K562 (cell line): ENCODE measurements at regions not wholly inside any gene's neighbourhood (a gene's known extent, or its start where the extent isn't known, plus 50 kb on each side); places are given as distances from the start of the nearest gene placed in this dataset.

Experiments
- ATAC-seq: fragments of 200-7000 bp; cut with Tn5 transposase; 3 replicates; pipeline ENCODE4 v1.9.1; 2020; ENCODE audit warnings: moderate library complexity
- BruUV-seq: library from RNA; stranded (reverse); fragments of 400-500 nt; replicated peaks from 2 replicates; lab custom pipeline; 2021; lab: Mats Ljungman, UMichigan
- CTCF ChIA-PET: fragments of 300-600 bp; formaldehyde crosslinking; extraction: SDS; loops from one replicate; lab custom pipeline; 2021; ENCODE audit warnings: low intra/inter-chr PET ratio; lab: Yijun Ruan, JAX
- POLR2A ChIA-PET: fragments of 300-600, 350-650 bp; sonication (Branson Sonifier 250); formaldehyde crosslinking; extraction: SDS; loops from one replicate; lab custom pipeline; 2021; ENCODE audit warnings: antibody characterized with exemption, inconsistent platforms; lab: Yijun Ruan, JAX
- DNase-seq, 4 experiments: peaks; one replicate each; pipeline versions ENCODE4 v3.0.0 to v3.0.0-alpha.2; 2011 to 2018; ENCODE audit warnings: low spot score in 3 of 4, mixed read lengths in 3 of 4; ENCODE audit errors: extremely low read depth in 1 of 4
- FAIRE-seq: peaks from 2 replicates; lab custom pipeline; 2011; peaks lifted over from hg19 to GRCh38; lab: Jason Lieb, UNC
- H2AFZ ChIP-seq: 2 replicates; pipeline ENCODE4 v1.6.0; 2011; ENCODE audit warnings: low read depth, low read length, control low read depth, inconsistent platforms
- H3K27ac ChIP-seq: fragments of 200-600 bp; 3 replicates; pipeline ENCODE4 v1.8.0; 2011; ENCODE audit warnings: low read depth, mild to moderate bottlenecking, control low read depth, inconsistent platforms, low read length, moderate library complexity, mixed read lengths; ENCODE audit errors: extremely low read depth
- H3K27me3 ChIP-seq, 2 experiments: fragments of 300-600 bp in 1 of 2; 2 replicates in 1 of 2; 3 replicates in 1 of 2; pipeline versions ENCODE4 v1.6.0 to v1.8.0; 2011; ENCODE audit warnings: inconsistent platforms in 2 of 2, low read length in 2 of 2, mild to moderate bottlenecking in 1 of 2, mixed read lengths in 1 of 2, moderate library complexity in 1 of 2; ENCODE audit not compliant: control insufficient read depth in 2 of 2, insufficient read depth in 2 of 2
- H3K36me3 ChIP-seq: fragments of 300-600 bp; 3 replicates; pipeline ENCODE4 v1.8.0; 2011; ENCODE audit warnings: mild to moderate bottlenecking, low read length, inconsistent platforms; ENCODE audit not compliant: control insufficient read depth, insufficient read depth
- H3K4me1 ChIP-seq, 2 experiments: fragments of 200-600 bp in 1 of 2; replicated peaks in 1 of 2; 2 replicates in 1 of 2; 3 replicates in 1 of 2; pipeline versions ENCODE4 v1.5.1 to v1.8.0; 2011; ENCODE audit warnings: inconsistent platforms in 2 of 2, low read length in 2 of 2, mild to moderate bottlenecking in 1 of 2, mixed read lengths in 1 of 2, moderate library complexity in 1 of 2; ENCODE audit not compliant: control insufficient read depth in 2 of 2, insufficient read depth in 2 of 2
- H3K4me2 ChIP-seq: 2 replicates; pipeline ENCODE4 v1.6.1; 2011; ENCODE audit warnings: low read length, control low read depth, inconsistent platforms, mixed read lengths; ENCODE audit not compliant: insufficient read depth
- H3K4me3 ChIP-seq: fragments of 200-600 bp; sonication (generic), shearing (Covaris generic); 2 replicates; pipeline ENCODE4 v1.5.1; 2016; ENCODE audit warnings: control low read depth, inconsistent platforms
- H3K79me2 ChIP-seq: fragments of 200-600 bp; 3 replicates; pipeline ENCODE4 v1.8.0; 2011; ENCODE audit warnings: low read length, inconsistent platforms; ENCODE audit not compliant: control insufficient read depth, insufficient read depth
- H3K9ac ChIP-seq, 2 experiments: 2 replicates each; pipeline versions ENCODE4 v1.6.0 to v1.6.1; 2011; ENCODE audit warnings: low read depth in 2 of 2, low read length in 2 of 2, control low read depth in 1 of 2, inconsistent platforms in 1 of 2, mild to moderate bottlenecking in 1 of 2, mixed read lengths in 1 of 2; ENCODE audit not compliant: insufficient read depth in 1 of 2
- H3K9me1 ChIP-seq: one replicate; pipeline ENCODE4 v1.6.0; 2011; ENCODE audit warnings: inconsistent platforms, mild to moderate bottlenecking, low read length, moderate library complexity; ENCODE audit not compliant: control insufficient read depth, insufficient read depth
- H3K9me3 ChIP-seq: replicated peaks from 2 replicates; pipeline ENCODE4 v1.5.1; 2011; ENCODE audit warnings: low read depth, low read length, inconsistent platforms; ENCODE audit not compliant: control insufficient read depth, insufficient read depth
- H4K20me1 ChIP-seq: replicated peaks from 2 replicates; pipeline ENCODE4 v1.6.1; 2011; ENCODE audit warnings: low read length, inconsistent platforms, mixed read lengths; ENCODE audit not compliant: control insufficient read depth, insufficient read depth
- CBX2 ChIP-seq: fragments of 200-600 bp; sonication (generic); IDR thresholded peaks from one replicate; pipeline ENCODE4 v1.6.1; 2012; ENCODE audit warnings: mild to moderate bottlenecking, low read length, inconsistent platforms; ENCODE audit not compliant: insufficient read depth, poor library complexity, severe bottlenecking
- CTBP1 ChIP-seq: fragments of 450-650 bp; IDR thresholded peaks from 2 replicates; pipeline ENCODE4 v1.6.1; 2016; ENCODE audit warnings: borderline replicate concordance
- FOXA3 ChIP-seq, 2 experiments: fragments of 450-650 bp in 1 of 2; sonication (generic) in 1 of 2; formaldehyde crosslinking; IDR thresholded peaks in 1 of 2; conservative IDR thresholded peaks in 1 of 2; 2 replicates each; pipeline versions ENCODE4 v1.4.0 to v1.8.0; 2020 to 2022; ENCODE audit warnings: mild to moderate bottlenecking in 2 of 2, missing genetic modification reagents in 1 of 2
- GTF2F1 ChIP-seq: IDR thresholded peaks from 2 replicates; pipeline ENCODE4 v1.6.1; 2011; ENCODE audit warnings: low read depth, low read length, improper control_type of control experiment
- KLF10 ChIP-seq: fragments of 250-450 bp; sonication (Bioruptor Pico); IDR thresholded peaks from 2 replicates; pipeline ENCODE4 v1.6.1; 2021; ENCODE audit warnings: matching md5 sums
- OTX1 ChIP-seq: fragments of 450-650 bp; formaldehyde crosslinking; IDR thresholded peaks from 2 replicates; pipeline ENCODE4 v1.4.0; 2022; ENCODE audit warnings: mild to moderate bottlenecking
- PHF20 ChIP-seq: fragments of 450-650 bp; IDR thresholded peaks from 2 replicates; pipeline ENCODE4 v1.6.1; 2018; ENCODE audit not compliant: partially characterized antibody
- SAFB ChIP-seq: fragments of 200-400 bp; formaldehyde crosslinking; IDR thresholded peaks from 2 replicates; pipeline ENCODE4 v1.6.1; 2017; ENCODE audit warnings: low read depth, low read length, borderline replicate concordance
- SMC3 ChIP-seq: conservative IDR thresholded peaks from 2 replicates; pipeline ENCODE4 v1.6.1; 2011; ENCODE audit warnings: low read depth, low read length, improper control_type of control experiment; ENCODE audit not compliant: insufficient read depth
- ZNF174 ChIP-seq: fragments of 250-450 bp; sonication (Bioruptor Pico); IDR thresholded peaks from 2 replicates; pipeline ENCODE4 v1.4.0; 2020; ENCODE audit warnings: mild to moderate bottlenecking
- ZNF274 ChIP-seq: IDR thresholded peaks from 2 replicates; pipeline ENCODE4 v1.6.1; 2011; ENCODE audit warnings: low read depth, mild to moderate bottlenecking, low read length, moderate library complexity, borderline replicate concordance
- ZNF311 ChIP-seq: fragments of 250-450 bp; sonication (Bioruptor Pico); IDR thresholded peaks from 2 replicates; pipeline ENCODE4 v1.4.0; 2020; ENCODE audit warnings: mild to moderate bottlenecking, moderate library complexity
- ZNF785 ChIP-seq: fragments of 250-450 bp; sonication (Bioruptor Pico); IDR thresholded peaks from 2 replicates; pipeline ENCODE4 v1.4.0; 2020; ENCODE audit warnings: mild to moderate bottlenecking
- WGBS: fragments of 100-300 bp; shearing (Covaris generic); methylation state at CpG from one replicate; pipeline ENCODE4 v1.1.6; 2016; ENCODE audit warnings: low coverage, mixed read lengths; ENCODE audit not compliant: insufficient coverage; ENCODE audit errors: missing lambda C conversion rate; 5-methylcytosine and 5-hydroxymethylcytosine counted together
- in situ Hi-C: fragments of 300-500 bp; cut with MboI; formaldehyde crosslinking; loops from 4 replicates; pipeline ENCODE4 v1.15.0; 2018; ENCODE audit warnings: inconsistent platforms, mixed read lengths
- intact Hi-C: fragments of 100-400 bp; cut with micrococcal nuclease; formaldehyde crosslinking; loops from 2 replicates; pipeline ENCODE4 v1.14.2; 2022
- TF ChIP-seq, protein P1 (sequence below): sonication (generic); formaldehyde crosslinking; IDR thresholded peaks from 2 replicates; pipeline ENCODE4 v1.8.0; 2022; ENCODE audit warnings: mild to moderate bottlenecking, low read depth, missing genetic modification reagents
- TF ChIP-seq, protein P2 (sequence below): fragments of 250-450 bp; sonication (Bioruptor Pico); IDR thresholded peaks from 2 replicates; pipeline ENCODE4 v1.8.0; 2021; ENCODE audit warnings: borderline replicate concordance, mild to moderate bottlenecking, moderate library complexity; ENCODE audit not compliant: poor library complexity, severe bottlenecking
- TF ChIP-seq, protein P3 (sequence below): fragments of 450-650 bp; IDR thresholded peaks from 2 replicates; pipeline ENCODE4 v1.6.1; 2016; ENCODE audit warnings: mild to moderate bottlenecking

DNA sequence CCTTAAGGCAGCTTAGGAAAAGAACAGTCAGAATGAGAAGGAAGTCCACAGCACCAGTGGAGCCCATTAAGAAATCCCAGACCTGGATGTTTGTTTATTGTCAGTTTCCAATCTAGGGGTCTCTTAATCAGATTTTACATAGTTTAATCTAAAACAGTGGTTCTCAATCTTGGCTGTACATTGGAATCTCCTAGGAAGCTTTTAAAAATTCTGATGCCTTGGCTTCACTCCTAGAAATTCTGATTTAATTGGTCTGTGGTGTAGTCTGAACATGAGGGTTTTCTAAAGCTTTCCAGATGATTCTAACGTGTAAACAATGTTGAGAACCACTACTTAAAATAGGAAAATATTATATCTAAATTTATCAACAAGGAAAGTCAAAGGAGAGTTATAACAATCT, 56.6 kb upstream of the SPRED1 start (continued):
- TF ChIP-seq, protein P1, sequence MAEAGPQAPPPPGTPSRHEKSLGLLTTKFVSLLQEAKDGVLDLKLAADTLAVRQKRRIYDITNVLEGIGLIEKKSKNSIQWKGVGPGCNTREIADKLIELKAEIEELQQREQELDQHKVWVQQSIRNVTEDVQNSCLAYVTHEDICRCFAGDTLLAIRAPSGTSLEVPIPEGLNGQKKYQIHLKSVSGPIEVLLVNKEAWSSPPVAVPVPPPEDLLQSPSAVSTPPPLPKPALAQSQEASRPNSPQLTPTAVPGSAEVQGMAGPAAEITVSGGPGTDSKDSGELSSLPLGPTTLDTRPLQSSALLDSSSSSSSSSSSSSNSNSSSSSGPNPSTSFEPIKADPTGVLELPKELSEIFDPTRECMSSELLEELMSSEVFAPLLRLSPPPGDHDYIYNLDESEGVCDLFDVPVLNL (CRISPR knock-in tag): no peak
- no peak for TF ChIP-seq SMC3
- TF ChIP-seq ZNF174 (CRISPR knock-in tag): no peak
- TF ChIP-seq FOXA3 (CRISPR knock-in tag; conservative IDR thresholded peaks at IDR 0.05 in 1 of 2, IDR thresholded peaks at IDR 0.05 in 1 of 2): no peak
- TF ChIP-seq ZNF274: no peak
- no peak for TF ChIP-seq ZNF785 (CRISPR knock-in tag)
- no peak for TF ChIP-seq PHF20
- no peak for TF ChIP-seq CBX2
- TF ChIP-seq OTX1 (CRISPR knock-in tag): no peak

DNA sequence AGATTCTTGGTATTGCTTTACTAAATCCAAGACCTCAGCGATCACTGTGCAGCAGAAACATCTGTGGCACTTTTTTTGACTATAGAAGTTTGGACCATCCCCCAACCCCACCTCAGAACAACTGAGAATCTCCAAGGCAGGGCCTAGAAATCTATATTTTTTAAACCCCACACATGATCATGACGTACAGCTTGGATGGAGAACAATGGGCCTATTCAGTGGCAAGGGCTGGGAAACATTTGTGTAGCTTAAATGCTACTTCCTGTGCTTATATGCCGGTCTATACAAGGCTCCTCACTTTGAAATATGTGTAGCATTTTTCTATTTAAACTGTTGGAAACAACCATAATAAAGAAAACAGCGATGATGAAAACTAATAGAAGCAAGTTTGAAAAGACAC, 55.1 kb upstream of the SPRED1 start:
- no peak overlapping the region for H3K27ac ChIP-seq
- intact Hi-C loops: no loop called here
- FAIRE-seq: no peak

More for the DNA sequence above, 55.1 kb upstream of the SPRED1 start:
- Histone ChIP-seq H3K9me1 (no peaks in the 10 kb centered on the region), H3K27me3 (peaks cover 0 to 3% of the 10 kb centered on the region in 2 experiments; a peak in 2 of 5 replicates), H3K4me2 (no peak overlapping the region), H3K9ac (no peak overlapping the region), H3K79me2 (no peaks in the 10 kb centered on the region), H3K36me3 (no peaks in the 10 kb centered on the region), H4K20me1 (no peaks in the 10 kb centered on the region), H3K9me3 (no peaks in the 10 kb centered on the region), H3K4me3 (no peak overlapping the region), H2AFZ (no peak overlapping the region), H3K4me1 (no peaks in the 10 kb centered on the region)
- TF ChIP-seq, protein P2, sequence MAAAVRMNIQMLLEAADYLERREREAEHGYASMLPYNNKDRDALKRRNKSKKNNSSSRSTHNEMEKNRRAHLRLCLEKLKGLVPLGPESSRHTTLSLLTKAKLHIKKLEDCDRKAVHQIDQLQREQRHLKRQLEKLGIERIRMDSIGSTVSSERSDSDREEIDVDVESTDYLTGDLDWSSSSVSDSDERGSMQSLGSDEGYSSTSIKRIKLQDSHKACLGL (CRISPR knock-in tag): no peak
- TF ChIP-seq KLF10 (CRISPR knock-in tag) (no peak), CTBP1 (no peak), ZNF785 (CRISPR knock-in tag) (no peak), SAFB (no peak), GTF2F1 (no peak), ZNF311 (no peak)
- TF ChIP-seq, protein P3, sequence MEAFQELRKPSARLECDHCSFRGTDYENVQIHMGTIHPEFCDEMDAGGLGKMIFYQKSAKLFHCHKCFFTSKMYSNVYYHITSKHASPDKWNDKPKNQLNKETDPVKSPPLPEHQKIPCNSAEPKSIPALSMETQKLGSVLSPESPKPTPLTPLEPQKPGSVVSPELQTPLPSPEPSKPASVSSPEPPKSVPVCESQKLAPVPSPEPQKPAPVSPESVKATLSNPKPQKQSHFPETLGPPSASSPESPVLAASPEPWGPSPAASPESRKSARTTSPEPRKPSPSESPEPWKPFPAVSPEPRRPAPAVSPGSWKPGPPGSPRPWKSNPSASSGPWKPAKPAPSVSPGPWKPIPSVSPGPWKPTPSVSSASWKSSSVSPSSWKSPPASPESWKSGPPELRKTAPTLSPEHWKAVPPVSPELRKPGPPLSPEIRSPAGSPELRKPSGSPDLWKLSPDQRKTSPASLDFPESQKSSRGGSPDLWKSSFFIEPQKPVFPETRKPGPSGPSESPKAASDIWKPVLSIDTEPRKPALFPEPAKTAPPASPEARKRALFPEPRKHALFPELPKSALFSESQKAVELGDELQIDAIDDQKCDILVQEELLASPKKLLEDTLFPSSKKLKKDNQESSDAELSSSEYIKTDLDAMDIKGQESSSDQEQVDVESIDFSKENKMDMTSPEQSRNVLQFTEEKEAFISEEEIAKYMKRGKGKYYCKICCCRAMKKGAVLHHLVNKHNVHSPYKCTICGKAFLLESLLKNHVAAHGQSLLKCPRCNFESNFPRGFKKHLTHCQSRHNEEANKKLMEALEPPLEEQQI: no peak
- BruUV-seq: no TSS peak
- ChIA-PET POLR2A (interaction anchor here (0.6 to 0.7 kb wide), 2 partner anchors 10 to 34 kb away, joined by 3 read pairs; no protein-coding TSS in a partner anchor), CTCF (no interaction called here)
- WGBS: 3% methylated on average over 4 of the region's 4 CpGs
- DNase-seq (no peak), ATAC-seq (no peak)
- in situ Hi-C loops: no loop called here
